Sciatic nerve (tissue), 2 donors: ENCODE measurements at regions not wholly inside any gene's neighbourhood (a gene's known extent, or its start where the extent isn't known, plus 50 kb on each side); places are given as distances from the start of the nearest gene placed in this dataset.

Experiments used
- ATAC-seq: fragments of 200-7000 bp; cut with Tn5 transposase; one replicate; pipeline ENCODE4 v1.9.1; 2020; ENCODE audit warnings: mild to moderate bottlenecking, moderate library complexity
- DNase-seq: peaks from one replicate; pipeline ENCODE4 v3.0.0-alpha.2; 2020; ENCODE audit warnings: low spot score
- intact Hi-C: fragments of 100-400 bp; cut with DNase I; formaldehyde crosslinking; loops from one replicate; pipeline ENCODE4 v1.14.2; 2022
- donor health status: DM: no; HTN: no; CAD: no.
- donor health status: DM: no; HTN: no; CAD: no.

DNA sequence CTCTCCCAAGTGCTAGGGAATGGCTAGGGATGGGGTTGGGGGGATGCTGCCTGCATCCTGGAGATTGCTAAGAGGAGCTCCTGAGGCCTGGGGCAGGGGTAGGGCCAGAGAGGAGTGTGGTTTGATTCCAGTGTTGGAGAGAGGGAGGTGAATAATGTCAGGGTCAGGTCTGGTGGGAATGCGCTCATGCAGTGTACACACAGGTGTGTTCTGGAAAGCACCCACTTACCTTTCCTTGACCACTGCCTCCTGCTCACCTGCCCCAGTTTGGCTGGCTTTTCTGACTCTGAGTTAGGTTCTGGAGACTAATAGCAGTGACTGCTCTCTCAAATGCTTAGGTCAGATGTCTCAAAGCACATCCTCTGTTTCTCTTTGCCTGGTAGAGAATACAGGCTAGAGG, 135.4 kb upstream of the BMPER start:
- intact Hi-C loops: loop anchor here (10.0 kb wide), 1 partner anchor 135 kb away; the partner anchor contains the start of gene BMPER
- DNase-seq (no peak), ATAC-seq (no peak)

DNA sequence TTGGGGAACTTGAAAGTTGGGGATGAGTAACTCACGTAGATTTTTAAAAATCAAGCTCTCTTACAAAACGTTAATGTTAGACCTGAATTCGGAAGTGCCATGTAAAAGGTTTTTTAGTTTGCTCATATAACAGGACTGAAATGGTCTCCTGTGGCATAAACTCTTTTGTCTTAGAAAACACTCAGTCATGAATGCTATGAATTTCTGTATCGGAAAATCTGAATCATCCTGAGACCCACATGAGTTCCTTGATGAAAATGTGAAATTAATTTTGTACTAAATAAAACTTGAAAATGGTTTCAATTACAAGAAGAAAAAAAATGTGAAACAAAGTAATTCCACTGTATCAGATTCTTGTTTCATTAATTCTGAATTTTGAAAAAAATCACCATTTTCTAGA, 134.8 kb upstream of the BMPER start:
- intact Hi-C loops: no loop called here
- ATAC-seq: no peak
- DNase-seq: no peak

DNA sequence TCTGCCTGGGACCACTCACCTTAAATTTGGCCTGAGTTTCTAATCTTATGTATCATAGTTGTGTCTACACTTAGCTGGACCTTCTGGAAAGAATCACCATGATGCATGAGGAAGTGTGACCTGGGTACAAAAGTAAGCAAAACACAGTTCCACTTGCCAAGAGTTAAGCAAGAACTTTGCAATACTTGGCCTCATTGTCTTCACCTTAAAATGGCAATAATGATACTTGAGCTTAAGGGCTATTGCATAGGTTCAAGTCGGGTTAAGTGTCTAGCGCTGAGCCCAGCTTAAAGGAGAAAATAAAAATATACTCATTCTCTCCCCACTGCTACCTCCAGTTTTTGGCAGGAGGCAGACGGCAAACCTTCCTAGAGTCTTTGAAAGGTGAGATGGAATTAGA, 133.9 kb upstream of the BMPER start:
- ATAC-seq (peak; percentile 47), DNase-seq (no peak)
- intact Hi-C loops: no loop called here

DNA sequence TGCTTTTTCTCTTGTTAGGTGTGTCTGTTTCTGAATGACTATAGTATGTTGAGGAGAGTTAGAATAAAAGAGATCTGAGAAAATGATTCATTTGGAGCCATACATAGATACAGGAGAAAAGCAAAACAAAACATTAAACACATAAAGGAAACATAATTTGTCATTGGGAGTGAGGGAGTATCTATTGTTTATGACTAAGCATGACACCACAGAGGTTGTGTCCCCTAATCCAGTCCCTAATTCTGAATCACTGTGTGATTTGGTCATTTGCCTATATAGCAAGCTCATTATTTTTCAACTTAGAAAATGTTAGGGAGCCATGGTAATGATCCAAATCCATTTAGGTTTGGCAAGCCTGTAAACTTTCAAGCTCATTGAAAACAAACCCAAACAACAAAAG, 132.3 kb upstream of the BMPER start:
- ATAC-seq (no peak), DNase-seq (no peak)
- intact Hi-C loops: no loop called here

DNA sequence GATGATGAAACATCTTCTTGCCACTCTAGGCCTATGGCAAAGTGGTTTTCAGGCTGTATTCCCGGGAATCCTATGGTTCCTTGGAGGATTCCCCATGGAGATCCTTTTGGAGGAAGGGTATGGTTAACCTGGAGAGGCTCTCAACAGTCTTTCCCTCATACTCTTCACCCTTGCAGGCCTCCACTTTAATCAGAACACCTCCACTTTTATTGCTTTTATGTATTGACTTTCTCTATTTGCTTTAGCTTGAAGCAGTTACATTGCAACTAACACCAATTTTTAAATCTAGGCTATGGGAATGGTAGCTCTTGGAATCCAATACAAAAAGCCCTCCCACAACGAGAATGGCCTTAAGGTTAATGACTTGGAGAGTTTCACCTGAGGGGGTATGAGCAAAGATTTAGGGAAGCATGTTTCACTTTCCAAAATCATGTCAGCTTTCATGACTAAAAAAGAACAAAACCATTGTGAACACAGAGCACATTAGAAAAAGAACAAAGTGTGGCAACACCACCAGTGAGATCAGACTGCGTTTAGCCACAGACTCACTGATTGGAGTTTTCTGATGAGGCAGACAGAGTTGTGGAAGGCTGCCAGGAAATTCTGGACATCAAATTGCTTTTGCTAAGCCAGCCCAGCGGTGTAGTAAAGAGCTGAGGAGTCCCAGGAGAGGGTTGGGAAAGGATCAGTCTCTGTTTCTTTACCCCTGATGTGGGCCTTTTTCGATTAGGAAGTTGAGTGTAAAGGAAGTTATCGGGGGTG, 130.4 kb upstream of the BMPER start:
- peak; percentile 84 for ATAC-seq
- DNase-seq: peak; percentile 80
- intact Hi-C loops: no loop called here

DNA sequence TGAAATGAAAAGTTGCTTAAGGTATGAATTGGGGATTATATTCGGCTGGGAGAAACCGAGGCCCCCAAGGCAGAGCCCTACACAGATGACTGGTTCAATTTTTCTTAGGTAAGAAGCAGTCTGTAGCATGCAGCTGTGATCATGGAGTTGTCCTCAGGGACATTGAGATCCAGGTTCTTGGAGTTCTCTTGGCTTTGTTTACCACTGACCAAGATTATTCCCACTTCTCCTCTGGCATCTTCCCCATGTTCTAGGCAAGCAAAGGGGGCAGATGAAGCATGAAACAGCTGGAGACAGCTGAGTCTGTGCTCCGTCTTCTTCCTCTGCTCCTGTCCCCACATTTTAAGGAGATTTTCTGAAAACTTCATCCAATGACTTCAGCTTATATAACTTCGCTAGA, 129.5 kb upstream of the BMPER start:
- DNase-seq (no peak), ATAC-seq (peak; percentile 43)
- intact Hi-C loops: no loop called here

DNA sequence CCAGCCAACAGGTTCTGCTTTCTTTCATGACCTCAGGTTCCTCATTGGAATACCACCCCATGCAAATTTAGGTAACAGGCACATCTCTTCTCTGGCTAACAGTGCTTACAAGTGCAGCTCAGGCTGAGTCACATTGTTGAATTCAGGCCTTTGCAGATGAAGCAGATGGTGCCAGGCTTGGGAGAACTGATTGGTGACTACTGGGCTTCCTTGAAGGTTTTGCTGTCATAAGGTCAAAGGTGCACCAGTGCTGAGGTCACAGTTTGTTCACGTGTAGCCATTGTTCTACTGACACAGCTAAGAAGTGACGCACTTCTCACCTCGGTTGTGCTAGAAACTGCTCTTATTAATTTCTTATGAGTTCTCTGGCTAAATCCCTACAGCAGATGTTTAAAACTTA, 128.6 kb upstream of the BMPER start:
- ATAC-seq (no peak), DNase-seq (no peak)
- intact Hi-C loops: no loop called here

DNA sequence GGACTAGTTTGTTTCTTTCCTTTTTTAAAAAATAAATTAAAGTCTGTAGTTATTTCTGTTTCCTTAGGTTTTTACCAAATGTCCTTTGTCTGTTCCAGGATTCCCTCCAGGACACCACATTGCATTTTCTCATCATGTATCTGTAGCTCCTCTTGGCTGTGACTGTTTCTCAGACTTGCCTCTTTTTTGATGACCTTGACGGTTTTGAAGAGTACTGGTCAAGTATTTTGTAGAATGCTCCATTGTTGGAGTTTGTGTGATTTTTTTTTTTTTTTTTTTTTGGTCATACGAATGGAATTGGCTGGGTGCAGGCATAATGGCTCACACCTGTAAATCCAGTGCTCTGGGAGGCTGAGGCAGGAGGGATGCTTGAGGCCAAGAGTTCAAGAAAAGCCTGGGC, 127.1 kb upstream of the BMPER start:
- ATAC-seq (no peak), DNase-seq (no peak)
- intact Hi-C loops: no loop called here

DNA sequence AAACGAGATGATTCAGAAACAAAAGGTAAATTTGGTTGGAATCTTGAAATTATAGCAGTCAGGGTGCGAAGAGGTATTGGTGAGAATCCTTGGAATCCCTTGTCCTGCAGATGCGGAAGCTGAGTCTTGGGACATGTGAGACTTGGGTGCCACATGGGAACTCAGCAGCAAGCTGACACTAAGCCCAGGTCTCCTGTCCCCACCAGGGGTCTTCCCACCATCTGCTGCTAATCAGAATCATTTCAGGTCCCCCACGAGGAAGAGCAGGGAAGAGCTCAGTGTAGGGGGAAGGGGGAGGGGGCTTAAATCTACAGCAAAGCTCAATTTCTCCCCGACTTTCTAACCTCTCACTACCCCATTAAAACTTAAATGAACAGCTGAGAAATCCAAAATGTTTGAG, 126.1 kb upstream of the BMPER start:
- intact Hi-C loops: no loop called here
- ATAC-seq (no peak), DNase-seq (no peak)

DNA sequence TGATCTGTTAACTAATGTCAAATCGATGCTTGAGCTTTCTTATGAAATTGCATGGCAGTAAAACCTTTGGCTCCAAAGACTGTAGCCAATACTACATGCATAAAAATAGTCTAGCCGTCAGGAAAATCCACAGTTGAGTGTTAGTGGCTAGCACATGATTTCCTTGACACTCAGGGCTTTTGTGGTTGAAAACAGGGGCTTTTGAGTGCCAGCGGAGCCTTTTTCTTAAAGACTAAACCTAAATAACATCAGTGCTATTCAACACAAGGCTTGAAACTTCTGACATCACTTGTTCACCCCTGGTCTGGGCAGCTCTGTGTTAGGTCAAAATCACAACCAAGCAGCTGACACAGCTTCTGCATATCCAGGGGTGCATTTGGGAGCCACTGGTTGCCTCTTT, 124.2 kb upstream of the BMPER start:
- intact Hi-C loops: no loop called here

DNA sequence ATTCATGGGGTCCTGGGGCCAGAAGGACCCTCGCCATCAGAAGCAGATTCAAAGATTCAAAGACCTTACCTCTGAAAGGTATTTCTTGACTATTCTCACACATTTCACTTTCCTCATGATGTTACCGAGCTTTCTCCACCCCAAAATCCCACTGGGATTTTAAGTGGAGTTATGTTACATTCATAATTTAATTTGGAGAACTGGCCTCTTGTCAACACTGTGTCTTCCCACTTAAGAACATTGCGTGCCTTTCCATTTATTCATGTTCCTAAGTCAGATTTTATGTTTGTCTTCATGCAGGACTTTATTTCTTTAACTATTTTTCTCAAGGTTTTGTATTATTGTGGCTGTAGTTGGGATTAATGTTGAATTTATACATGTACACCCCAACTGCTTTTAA, 123.5 kb upstream of the BMPER start:
- ATAC-seq (peak; percentile 84), DNase-seq (no peak)
- intact Hi-C loops: no loop called here

More for the DNA sequence above, 124.2 kb upstream of the BMPER start:
- ATAC-seq (peak; percentile 52), DNase-seq (no peak)

DNA sequence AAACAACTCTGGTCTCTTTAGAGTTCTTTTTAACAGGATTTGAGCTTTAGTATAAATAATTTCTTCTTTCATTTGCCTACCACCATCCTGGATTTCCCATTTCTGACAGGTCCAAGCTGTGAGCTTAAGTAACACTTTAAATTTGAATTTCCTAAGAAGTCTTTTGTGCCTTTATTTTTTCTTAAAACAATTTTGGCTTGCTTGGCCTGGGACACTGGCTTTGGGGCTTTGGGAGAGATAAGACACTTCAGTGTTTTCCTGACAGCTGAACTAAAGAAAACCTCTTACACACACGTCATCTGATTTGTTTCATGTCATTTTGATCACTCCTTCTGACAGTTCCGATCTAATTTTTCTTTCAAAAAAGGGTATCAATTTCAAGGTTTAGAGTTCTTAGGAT, 121.3 kb upstream of the BMPER start:
- ATAC-seq (no peak), DNase-seq (no peak)
- intact Hi-C loops: no loop called here

DNA sequence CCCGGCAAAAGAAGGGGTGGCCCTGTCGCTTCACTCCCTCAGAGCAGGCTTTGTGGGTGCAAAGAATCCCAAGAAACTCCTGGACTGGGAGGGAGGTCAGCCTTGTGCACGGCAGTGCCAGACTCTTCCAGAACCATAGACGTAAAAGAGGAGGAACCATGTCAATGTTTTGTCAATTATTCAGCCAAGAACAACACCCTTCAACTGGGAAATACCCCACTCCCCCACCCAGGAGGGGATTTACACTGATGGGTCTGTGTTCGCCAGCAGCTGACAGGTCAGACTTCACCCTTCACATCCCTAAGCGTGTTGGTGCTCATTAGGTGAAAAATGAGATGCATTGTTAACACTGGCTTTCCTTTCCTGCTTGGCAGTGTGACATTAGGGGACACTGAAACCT, 116.8 kb upstream of the BMPER start:
- ATAC-seq (peak; percentile 60), DNase-seq (no peak)
- intact Hi-C loops: no loop called here

DNA sequence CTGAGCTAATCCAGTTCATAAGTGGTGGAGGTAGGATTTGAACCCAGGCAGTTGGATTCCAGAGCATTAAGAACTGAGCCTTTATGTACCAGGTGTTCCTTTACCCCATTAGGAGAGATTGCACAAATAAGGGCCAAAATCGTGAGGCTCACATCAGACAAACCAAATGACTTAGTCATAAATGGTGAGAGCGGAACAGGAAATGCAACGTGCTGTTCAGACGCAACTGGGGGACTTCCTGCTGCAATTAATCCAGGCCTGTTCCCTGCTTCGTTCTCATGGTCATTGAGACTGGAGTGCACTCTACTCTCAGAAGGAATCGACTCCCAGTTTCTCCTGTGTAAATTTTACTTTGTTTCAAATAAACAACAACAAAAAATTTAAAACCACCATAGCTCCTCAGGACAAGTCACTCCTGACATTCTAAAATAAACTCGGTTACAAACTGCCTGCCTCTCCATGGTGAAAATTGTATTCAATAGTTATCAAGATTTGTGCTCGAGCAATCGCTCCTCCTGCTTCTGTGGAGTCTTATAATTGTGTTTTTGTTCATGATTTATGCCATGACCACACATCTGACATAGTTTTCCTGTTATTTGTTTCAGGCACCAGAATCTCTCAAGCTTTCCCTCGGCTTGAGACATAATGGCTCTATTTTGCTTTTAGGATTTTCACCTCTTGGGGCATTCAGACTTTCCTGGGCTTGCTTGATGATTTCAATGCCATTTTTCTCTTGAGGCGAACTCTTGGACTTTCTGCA, 115.3 kb upstream of the BMPER start:
- ATAC-seq (no peak), DNase-seq (no peak)
- intact Hi-C loops: no loop called here

DNA sequence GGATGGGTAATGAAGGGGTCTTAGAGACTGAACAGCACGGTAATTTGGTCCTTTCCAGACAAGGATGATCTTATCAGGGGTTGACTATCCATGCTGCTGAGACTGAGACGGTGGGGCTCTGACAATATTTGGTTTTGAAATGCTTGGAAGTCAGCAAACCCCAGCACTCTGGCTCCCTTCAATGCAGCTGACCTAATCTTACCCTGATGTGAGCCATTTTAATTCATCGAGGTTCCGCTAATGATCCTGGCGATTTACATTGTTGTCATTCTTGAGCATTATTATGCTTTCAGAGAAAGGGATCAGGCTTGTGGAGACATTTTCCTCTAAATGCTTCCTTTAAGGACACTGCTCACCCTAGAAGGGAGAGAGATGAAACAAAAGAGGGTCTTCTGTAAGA, 114.6 kb upstream of the BMPER start:
- intact Hi-C loops: no loop called here
- no peak for DNase-seq
- no peak for ATAC-seq

DNA sequence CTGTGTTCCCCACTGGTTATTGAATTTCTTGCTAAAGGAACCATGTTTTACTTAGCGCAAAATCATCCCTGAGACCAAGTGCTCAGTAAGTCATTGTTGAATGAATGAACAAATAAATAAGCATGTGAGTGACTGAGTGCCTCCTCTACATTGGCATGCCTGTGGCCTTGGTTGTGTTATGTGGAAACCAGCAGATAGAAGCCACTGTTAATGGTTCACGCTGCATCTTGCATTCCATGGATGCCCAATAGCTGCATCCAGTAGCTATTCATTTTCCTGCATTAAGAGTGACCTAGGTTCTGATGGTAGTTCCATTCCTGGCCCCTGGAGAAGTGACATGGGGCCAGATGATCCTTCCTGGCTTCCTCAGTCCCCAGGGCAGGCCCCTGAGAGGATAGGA, 113.3 kb upstream of the BMPER start:
- no peak for DNase-seq
- intact Hi-C loops: no loop called here
- ATAC-seq: no peak

DNA sequence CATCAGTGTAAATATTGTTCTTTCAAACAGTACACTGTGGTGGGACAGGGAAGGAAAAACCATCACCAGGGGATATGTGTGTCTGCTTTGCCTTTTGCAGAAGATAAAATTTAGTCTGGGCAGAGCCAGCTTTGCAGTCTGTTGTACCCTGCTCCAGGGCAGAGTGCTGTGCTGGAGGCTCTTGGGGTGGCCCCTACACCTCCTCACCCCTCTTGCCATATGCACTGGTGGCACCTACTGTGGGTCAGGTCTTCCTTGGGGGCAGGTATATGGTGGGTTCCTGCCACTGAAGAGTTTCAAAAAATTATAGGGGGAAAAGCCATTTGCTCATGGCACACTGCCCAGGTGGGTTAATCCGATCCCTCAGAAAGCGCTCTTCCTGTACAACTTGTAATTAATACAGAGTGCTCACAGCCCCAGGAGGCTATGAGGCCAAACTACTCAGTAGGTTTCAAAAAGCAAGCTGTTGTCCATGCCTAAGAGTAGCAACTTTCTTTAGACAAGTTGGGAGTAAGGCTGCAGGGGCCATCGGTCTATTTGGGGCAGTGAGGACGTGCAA, 112.7 kb upstream of the BMPER start:
- intact Hi-C loops: no loop called here
- ATAC-seq: no peak

DNA sequence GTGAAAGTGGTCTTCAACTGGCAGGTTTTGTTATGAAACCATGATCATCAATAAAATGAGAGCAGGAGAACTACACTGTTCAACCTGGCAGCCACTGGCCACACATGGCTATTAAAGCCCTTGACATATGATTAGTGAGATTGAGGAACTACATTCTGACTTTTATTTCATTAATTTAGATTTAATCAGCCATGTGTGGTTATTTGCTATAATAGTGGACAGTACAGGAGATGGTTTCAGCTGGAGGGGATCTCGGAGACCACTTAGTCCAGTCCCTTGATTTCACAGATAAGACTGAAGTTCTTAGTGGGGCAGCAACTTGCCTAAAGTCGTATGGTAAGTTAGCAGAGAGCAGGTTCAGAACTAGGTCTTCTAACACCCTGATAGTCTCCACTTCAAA, 111.7 kb upstream of the BMPER start:
- DNase-seq (no peak), ATAC-seq (no peak)
- intact Hi-C loops: no loop called here

More for the DNA sequence above, 112.7 kb upstream of the BMPER start:
- no peak for DNase-seq

DNA sequence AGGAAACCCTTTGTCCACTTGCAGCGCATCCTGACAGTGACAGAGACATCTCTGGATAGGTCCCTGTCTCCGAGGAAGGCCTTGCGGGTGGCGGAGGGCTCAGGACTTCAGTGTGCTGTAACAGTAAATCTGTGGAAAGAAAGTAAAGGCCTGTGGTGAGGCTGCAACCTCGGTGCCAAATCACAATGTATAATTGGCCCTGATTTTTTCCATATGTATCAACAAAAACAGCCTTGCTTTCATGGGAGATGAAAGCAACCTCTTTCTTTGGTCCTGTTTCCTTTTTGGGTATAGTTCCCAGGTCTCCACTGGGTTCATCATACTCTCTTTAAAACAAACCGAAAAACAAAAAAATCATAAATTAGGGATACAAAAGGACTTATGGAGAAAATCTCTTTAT, 110.9 kb upstream of the BMPER start:
- intact Hi-C loops: no loop called here
- ATAC-seq (no peak), DNase-seq (no peak)

DNA sequence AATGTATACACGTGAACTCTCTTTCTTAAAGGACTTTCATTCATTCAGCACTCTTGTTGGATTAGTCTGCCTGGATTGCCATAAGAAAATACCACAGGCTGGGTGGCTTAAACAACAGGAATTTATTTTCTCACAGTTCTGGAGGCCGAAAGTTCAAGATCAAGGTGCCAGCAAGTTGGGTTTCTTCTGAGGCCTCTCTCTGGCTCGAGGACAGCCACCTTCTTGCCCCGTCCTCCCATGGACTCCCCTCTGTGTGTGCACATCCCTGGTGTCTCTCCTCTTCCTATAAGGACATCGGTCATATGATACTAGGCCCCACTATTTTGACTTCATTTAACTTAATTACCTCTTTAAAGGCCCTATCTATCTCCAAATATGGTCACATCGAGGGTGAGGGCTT, 110.4 kb upstream of the BMPER start:
- intact Hi-C loops: no loop called here
- DNase-seq (no peak), ATAC-seq (no peak)
